Kidney (tissue), 13 donors: ENCODE measurements at regions not wholly inside any gene's neighbourhood (a gene's known extent, or its start where the extent isn't known, plus 50 kb on each side); places are given as distances from the start of the nearest gene placed in this dataset.

Experiments
- DNase-seq, 5 donors: peaks; one replicate each; pipeline ENCODE4 v3.0.0-alpha.2; 2013 to 2020
- FAIRE-seq: peaks from 2 replicates; lab custom pipeline; 2012; peaks lifted over from hg19 to GRCh38; lab: Jason Lieb, UNC
- H3K27ac ChIP-seq, 2 donors: one replicate each; pipeline ENCODE4 v1.7.0; 2013; ENCODE audit warnings: low read depth in 2 of 2, low read length in 2 of 2, inconsistent platforms in 1 of 2
- H3K27me3 ChIP-seq: one replicate; pipeline ENCODE4 v1.7.1; 2013; ENCODE audit warnings: low read length, inconsistent platforms; ENCODE audit not compliant: control insufficient read depth, insufficient read depth
- H3K36me3 ChIP-seq, 3 donors: one replicate each; pipeline versions ENCODE4 v1.7.0 to v1.7.1; 2013; ENCODE audit warnings: low read length in 3 of 3, control low read depth in 1 of 3, inconsistent platforms in 1 of 3; ENCODE audit not compliant: insufficient read depth in 3 of 3, control insufficient read depth in 2 of 3
- H3K4me1 ChIP-seq, 3 donors: one replicate each; pipeline versions ENCODE4 v1.7.0 to v1.7.1; 2013; ENCODE audit warnings: low read length in 3 of 3, inconsistent platforms in 1 of 3, low read depth in 1 of 3; ENCODE audit not compliant: control insufficient read depth in 2 of 3, insufficient read depth in 2 of 3
- H3K4me3 ChIP-seq, 3 donors: one replicate each; pipeline versions ENCODE4 v1.7.0 to v1.8.1; 2013; ENCODE audit warnings: low read length in 3 of 3, control low read depth in 1 of 3, inconsistent platforms in 1 of 3
- H3K9ac ChIP-seq, 3 donors: one replicate each; pipeline versions ENCODE4 v1.7.0 to v1.7.1; 2013; ENCODE audit warnings: low read length in 3 of 3, control low read depth in 1 of 3, inconsistent platforms in 1 of 3
- H3K9me3 ChIP-seq, 3 donors: one replicate each; pipeline versions ENCODE4 v1.7.0 to v1.7.1; 2013; ENCODE audit warnings: low read length in 3 of 3, control low read depth in 1 of 3, inconsistent platforms in 1 of 3; ENCODE audit not compliant: control insufficient read depth in 2 of 3, insufficient read depth in 1 of 3
- CTCF ChIP-seq: IDR thresholded peaks from 3 replicates; pipeline ENCODE4 v1.5.1; 2012; ENCODE audit warnings: mild to moderate bottlenecking, moderate library complexity, borderline replicate concordance; ENCODE audit not compliant: insufficient read depth; ENCODE audit errors: extremely low read depth
- intact Hi-C: fragments of 100-400 bp; cut with DNase I; formaldehyde crosslinking; loops from one replicate; pipeline ENCODE4 v1.11.1; 2022
- donor health status: control.
- donor health status: control.
- donor health status: control.
- donor health status: control.
- donor health status: control.
- donor health status: DM: yes; HTN: yes; CAD: no.
- donor health status: Normal renal cell carcinoma (clear cell type).

- Histone ChIP-seq H3K9ac (no peak overlapping the region), H3K27me3 (no peaks in the 10 kb centered on the region), H3K36me3 (no peaks in the 10 kb centered on the region), H3K4me1 (no peaks in the 10 kb centered on the region), H3K4me3 (no peak overlapping the region), H3K9me3 (no peaks in the 10 kb centered on the region), H3K27ac (no peak overlapping the region)
- intact Hi-C loops = no loop called here
- TF ChIP-seq CTCF = no peak
- DNase-seq = no peak
- FAIRE-seq = no peak
These were observed 67.6 kb downstream of the HTR1A start for GRCh38 chr5:63894690-63895089.

- H3K4me1 ChIP-seq = no peaks in the 10 kb centered on the region
- H3K9ac ChIP-seq = no peak overlapping the region
- DNase-seq (no peak), FAIRE-seq (no peak)
- H3K9me3 ChIP-seq = no peaks in the 10 kb centered on the region
- H3K4me3 ChIP-seq = no peak overlapping the region
- TF ChIP-seq CTCF = no peak
- intact Hi-C loops = no loop called here
- H3K36me3 ChIP-seq = no peaks in the 10 kb centered on the region
- no peaks in the 10 kb centered on the region for H3K27me3 ChIP-seq
- H3K27ac ChIP-seq = no peak overlapping the region
These were observed 83.5 kb downstream of the HTR1A start for GRCh38 chr5:63878788-63879187.

GRCh38 chr5:63877961-63878360 is 84.3 kb downstream of the HTR1A start:
- intact Hi-C loops = no loop called here
- FAIRE-seq (no peak), DNase-seq (no peak)
- Histone ChIP-seq H3K27ac (no peak overlapping the region), H3K4me3 (no peak overlapping the region), H3K9me3 (no peaks in the 10 kb centered on the region), H3K36me3 (no peaks in the 10 kb centered on the region), H3K4me1 (no peaks in the 10 kb centered on the region), H3K27me3 (no peaks in the 10 kb centered on the region), H3K9ac (no peak overlapping the region)
- no peak for TF ChIP-seq CTCF

GRCh38 chr5:63860379-63860778 is 101.9 kb downstream of the HTR1A start:
- Histone ChIP-seq H3K36me3 (no peaks in the 10 kb centered on the region), H3K4me1 (no peaks in the 10 kb centered on the region), H3K9ac (no peak overlapping the region), H3K9me3 (peaks cover 2 to 5% (median 4%) of the 10 kb centered on the region in 3 donors), H3K27me3 (no peaks in the 10 kb centered on the region), H3K4me3 (no peak overlapping the region), H3K27ac (no peak overlapping the region)
- no peak for TF ChIP-seq CTCF
- no peak for DNase-seq
- no peak for FAIRE-seq
- intact Hi-C loops = no loop called here
